HTR-8/SVneo (cell line): ENCODE measurements at regions not wholly inside any gene's neighbourhood (a gene's known extent, or its start where the extent isn't known, plus 50 kb on each side); places are given as distances from the start of the nearest gene placed in this dataset.
"Not testable (repeated sequence)": the region's sequence is repeated elsewhere in the genome, so short reads cannot be mapped to it uniquely, and the experiment has no call there.

Experiments used
- DNase-seq: peaks from one replicate; pipeline ENCODE4 v3.0.0; 2011; ENCODE audit warnings: low spot score, mixed read lengths; ENCODE audit not compliant: insufficient read length
- FAIRE-seq: peaks from 2 replicates; lab custom pipeline; 2011; peaks lifted over from hg19 to GRCh38; lab: Jason Lieb, UNC

GRCh38 chrX:63285375-63285774, 65.8 kb downstream of the SPIN4 start:
- FAIRE-seq, result no peak

GRCh38 chrX:63284659-63285058, 66.5 kb downstream of the SPIN4 start:
- no peak for DNase-seq

More at GRCh38 chrX:63285375-63285774, 65.8 kb downstream of the SPIN4 start:
- DNase-seq, result no peak

GRCh38 chrX:63283348-63283747, 67.8 kb downstream of the SPIN4 start:
- DNase-seq (no peak), FAIRE-seq (no peak)

More at GRCh38 chrX:63284659-63285058, 66.5 kb downstream of the SPIN4 start:
- FAIRE-seq, result no peak

- FAIRE-seq (no peak), DNase-seq (no peak)
These were observed 68.3 kb downstream of the SPIN4 start for GRCh38 chrX:63282828-63283227.

- FAIRE-seq (no peak), DNase-seq (no peak)
These were observed 69.1 kb downstream of the SPIN4 start for GRCh38 chrX:63282077-63282476.

- FAIRE-seq, result no peak
- no peak for DNase-seq
These were observed 69.7 kb downstream of the SPIN4 start for GRCh38 chrX:63281465-63281864.

GRCh38 chrX:63277394-63277793, 73.7 kb downstream of the SPIN4 start:
- DNase-seq, FAIRE-seq: not testable (repeated sequence)

- DNase-seq (no peak), FAIRE-seq (no peak)
These were observed 76.0 kb downstream of the SPIN4 start for GRCh38 chrX:63275127-63275526.

- DNase-seq (no peak), FAIRE-seq (no peak)
These were observed 80.3 kb downstream of the SPIN4 start for GRCh38 chrX:63270873-63271272.

GRCh38 chrX:63258144-63258543, 93.0 kb downstream of the SPIN4 start:
- no peak for DNase-seq
- no peak for FAIRE-seq

GRCh38 chrX:63250253-63250868, 100.8 kb downstream of the SPIN4 start:
- DNase-seq, result peak; percentile 2

GRCh38 chrX:63242689-63243088, 108.4 kb downstream of the SPIN4 start:
- FAIRE-seq, DNase-seq: not testable (repeated sequence)

More at GRCh38 chrX:63250253-63250868, 100.8 kb downstream of the SPIN4 start:
- FAIRE-seq, result no peak

GRCh38 chrX:63235963-63236362, 115.2 kb downstream of the SPIN4 start:
- not testable (repeated sequence) for DNase-seq, FAIRE-seq

- FAIRE-seq, DNase-seq: not testable (repeated sequence)
These were observed 118.1 kb downstream of the SPIN4 start for GRCh38 chrX:63233013-63233412.

GRCh38 chrX:63218202-63218601, 132.9 kb downstream of the SPIN4 start:
- DNase-seq, FAIRE-seq: not testable (repeated sequence)

GRCh38 chrX:63217549-63217948, 133.6 kb downstream of the SPIN4 start:
- FAIRE-seq, DNase-seq: not testable (repeated sequence)

- DNase-seq, FAIRE-seq: not testable (repeated sequence)
These were observed 141.5 kb downstream of the SPIN4 start for GRCh38 chrX:63209645-63210044.

GRCh38 chrX:63209128-63209527, 142.0 kb downstream of the SPIN4 start:
- DNase-seq, FAIRE-seq: not testable (repeated sequence)

- FAIRE-seq, DNase-seq: not testable (repeated sequence)
These were observed 146.7 kb downstream of the SPIN4 start for GRCh38 chrX:63204266-63205074.

- FAIRE-seq, DNase-seq: not testable (repeated sequence)
These were observed 149.1 kb downstream of the SPIN4 start for GRCh38 chrX:63201987-63202386.

GRCh38 chrX:63198693-63199092, 152.4 kb downstream of the SPIN4 start:
- not testable (repeated sequence) for FAIRE-seq

More at GRCh38 chrX:63198693-63199092, 152.4 kb downstream of the SPIN4 start:
- DNase-seq, result not testable (repeated sequence)
